22Rv1 (cell line): ENCODE measurements at regions not wholly inside any gene's neighbourhood (a gene's known extent, or its start where the extent isn't known, plus 50 kb on each side); places are given as distances from the start of the nearest gene placed in this dataset.

ENCODE experiments used
- H3K27ac ChIP-seq: fragments of 450-650 bp; 2 replicates; pipeline ENCODE4 v1.5.1; 2017
- CTCF ChIP-seq: fragments of 450-650 bp; IDR thresholded peaks from 2 replicates; pipeline ENCODE4 v1.5.1; 2017; ENCODE audit warnings: mild to moderate bottlenecking
- ZFX ChIP-seq: fragments of 450-650 bp; IDR thresholded peaks from 2 replicates; pipeline ENCODE4 v1.6.1; 2017; ENCODE audit warnings: antibody characterized with exemption, borderline replicate concordance

- TF ChIP-seq ZFX (no peak), CTCF (no peak)
- H3K27ac ChIP-seq, result no peak overlapping the region
These were observed 155.1 kb upstream of the SOX4 start for GRCh38 chr6:21438237-21438985.

- TF ChIP-seq ZFX (no peak), CTCF (no peak)
- H3K27ac ChIP-seq, result no peak overlapping the region
These were observed 154.6 kb upstream of the SOX4 start for GRCh38 chr6:21438986-21439352.

GRCh38 chr6:21441386-21441785 is 152.2 kb upstream of the SOX4 start:
- TF ChIP-seq ZFX (no peak), CTCF (no peak)

GRCh38 chr6:21442874-21443273 is 150.7 kb upstream of the SOX4 start:
- H3K27ac ChIP-seq, result no peak overlapping the region
- no peak for TF ChIP-seq CTCF

More at GRCh38 chr6:21441386-21441785, 152.2 kb upstream of the SOX4 start:
- no peak overlapping the region for H3K27ac ChIP-seq

GRCh38 chr6:21444711-21445260 is 148.8 kb upstream of the SOX4 start:
- TF ChIP-seq ZFX (no peak), CTCF (no peak)
- no peak overlapping the region for H3K27ac ChIP-seq

GRCh38 chr6:21447987-21448386 is 145.6 kb upstream of the SOX4 start:
- TF ChIP-seq CTCF (no peak), ZFX (no peak)
- H3K27ac ChIP-seq, result no peak overlapping the region

GRCh38 chr6:21448485-21449109 is 145.0 kb upstream of the SOX4 start:
- TF ChIP-seq CTCF (no peak), ZFX (no peak)
- no peak overlapping the region for H3K27ac ChIP-seq
